ENCODE measurements at regions not wholly inside any gene's neighbourhood (a gene's known extent, or its start where the extent isn't known, plus 50 kb on each side); places are given as distances from the start of the nearest gene placed in this dataset.

DNA sequence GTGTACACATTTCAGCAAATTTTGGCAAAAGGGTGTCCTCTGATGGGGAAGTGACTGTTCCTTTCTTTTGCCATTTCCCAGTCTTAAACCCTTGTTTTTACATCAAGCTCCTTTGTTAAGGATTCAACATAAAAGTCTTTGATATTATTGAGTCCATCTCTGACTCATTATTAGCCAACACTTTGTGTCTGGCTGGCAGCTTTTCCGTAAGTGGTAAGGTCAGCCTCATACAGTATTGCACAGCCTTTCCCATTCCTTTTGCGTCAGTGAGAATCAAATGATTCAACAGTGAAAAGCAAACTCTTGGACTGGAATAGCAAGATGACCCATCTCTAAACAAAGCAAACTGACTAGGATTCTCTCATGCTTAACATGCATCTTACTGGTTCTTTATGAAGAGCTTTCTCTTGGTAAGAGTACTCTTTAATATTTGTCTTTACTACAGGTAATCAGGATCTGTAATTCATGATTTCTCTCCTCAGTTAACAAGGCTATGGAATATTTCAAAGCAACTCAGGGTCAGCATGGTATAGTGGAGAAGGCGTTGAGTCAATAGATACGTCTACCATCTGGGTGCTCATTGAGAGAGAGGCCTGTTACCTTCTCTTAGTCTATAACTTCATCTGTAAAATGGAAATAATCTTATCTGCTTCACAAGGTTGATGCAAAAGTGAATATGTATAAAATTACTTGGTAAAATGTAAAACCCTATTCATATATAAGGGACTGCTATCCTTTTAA, 183.6 kb downstream of the PRL start:
- 69% methylated on average over 4 of the region's 4 CpGs for WGBS
- no peaks in the 10 kb centered on the region for H3K9me3 ChIP-seq (ENCODE audit: control insufficient read depth in 4 of 4, low read length in 3 of 4)
- H3K36me3 ChIP-seq (ENCODE audit: control insufficient read depth in 4 of 4, insufficient read depth in 3 of 4, low read depth in 1 of 4, low read length in 3 of 4): no peaks in the 10 kb centered on the region
- H3K27ac ChIP-seq (ENCODE audit: low read depth in 1 of 2, low read length in 2 of 2): no peak overlapping the region
- H3K27me3 ChIP-seq (ENCODE audit: control insufficient read depth in 4 of 4, insufficient read depth in 4 of 4, low read length in 3 of 4): no peaks in the 10 kb centered on the region
- no peaks in the 10 kb centered on the region for H3K4me1 ChIP-seq (ENCODE audit: control insufficient read depth in 4 of 4, insufficient read depth in 4 of 4, low read length in 3 of 4)
- H3K9ac ChIP-seq (ENCODE audit: low read depth in 1 of 2, low read length in 2 of 2): no peak overlapping the region
- H3K4me3 ChIP-seq (ENCODE audit: low read depth in 1 of 3, low read length in 3 of 3): no peak overlapping the region
- no peak for DNase-seq (ENCODE audit: low spot score)
- no peak for TF ChIP-seq YY1 (IDR thresholded peaks at IDR 0.05)
- TF ChIP-seq GABPA (IDR thresholded peaks at IDR 0.05 in 1 of 2, conservative IDR thresholded peaks at IDR 0.05 in 1 of 2): no peak

DNA sequence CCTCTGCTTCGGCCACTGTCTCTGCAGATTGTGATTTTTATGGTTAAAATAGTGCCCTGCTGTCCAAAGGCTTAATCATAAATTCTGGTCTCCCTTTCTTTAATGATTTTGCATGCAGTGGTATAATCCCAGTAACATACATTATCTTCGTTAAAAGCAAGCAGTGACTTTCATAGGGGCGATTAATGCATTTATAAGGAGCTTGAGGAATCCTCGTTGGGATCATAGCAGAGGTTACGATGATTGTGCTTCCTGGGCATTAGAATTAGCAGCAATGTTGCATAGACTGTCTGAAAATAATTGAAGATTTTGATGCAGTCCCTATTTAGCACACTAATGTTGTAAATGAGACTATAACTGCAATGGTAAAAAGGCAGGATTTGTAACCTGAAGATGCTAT, 181.3 kb downstream of the PRL start:
- Histone ChIP-seq H3K27me3 (ENCODE audit: control insufficient read depth in 4 of 4, insufficient read depth in 4 of 4, low read length in 3 of 4) (no peaks in the 10 kb centered on the region), H3K9me3 (ENCODE audit: control insufficient read depth in 4 of 4, low read length in 3 of 4) (no peaks in the 10 kb centered on the region), H3K9ac (ENCODE audit: low read depth in 1 of 2, low read length in 2 of 2) (no peak overlapping the region), H3K4me3 (ENCODE audit: low read depth in 1 of 3, low read length in 3 of 3) (no peak overlapping the region), H3K4me1 (ENCODE audit: control insufficient read depth in 4 of 4, insufficient read depth in 4 of 4, low read length in 3 of 4) (no peaks in the 10 kb centered on the region), H3K27ac (ENCODE audit: low read depth in 1 of 2, low read length in 2 of 2) (no peak overlapping the region), H3K36me3 (ENCODE audit: control insufficient read depth in 4 of 4, insufficient read depth in 3 of 4, low read depth in 1 of 4, low read length in 3 of 4) (no peaks in the 10 kb centered on the region)
- TF ChIP-seq EGR1 (IDR thresholded peaks at IDR 0.05; ENCODE audit: low read depth in 2 of 2): no peak
- TF ChIP-seq, protein P1, sequence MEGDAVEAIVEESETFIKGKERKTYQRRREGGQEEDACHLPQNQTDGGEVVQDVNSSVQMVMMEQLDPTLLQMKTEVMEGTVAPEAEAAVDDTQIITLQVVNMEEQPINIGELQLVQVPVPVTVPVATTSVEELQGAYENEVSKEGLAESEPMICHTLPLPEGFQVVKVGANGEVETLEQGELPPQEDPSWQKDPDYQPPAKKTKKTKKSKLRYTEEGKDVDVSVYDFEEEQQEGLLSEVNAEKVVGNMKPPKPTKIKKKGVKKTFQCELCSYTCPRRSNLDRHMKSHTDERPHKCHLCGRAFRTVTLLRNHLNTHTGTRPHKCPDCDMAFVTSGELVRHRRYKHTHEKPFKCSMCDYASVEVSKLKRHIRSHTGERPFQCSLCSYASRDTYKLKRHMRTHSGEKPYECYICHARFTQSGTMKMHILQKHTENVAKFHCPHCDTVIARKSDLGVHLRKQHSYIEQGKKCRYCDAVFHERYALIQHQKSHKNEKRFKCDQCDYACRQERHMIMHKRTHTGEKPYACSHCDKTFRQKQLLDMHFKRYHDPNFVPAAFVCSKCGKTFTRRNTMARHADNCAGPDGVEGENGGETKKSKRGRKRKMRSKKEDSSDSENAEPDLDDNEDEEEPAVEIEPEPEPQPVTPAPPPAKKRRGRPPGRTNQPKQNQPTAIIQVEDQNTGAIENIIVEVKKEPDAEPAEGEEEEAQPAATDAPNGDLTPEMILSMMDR (IDR thresholded peaks at IDR 0.05; ENCODE audit: low read depth, low read length, missing input control): no peak
- TF ChIP-seq, protein P2, sequence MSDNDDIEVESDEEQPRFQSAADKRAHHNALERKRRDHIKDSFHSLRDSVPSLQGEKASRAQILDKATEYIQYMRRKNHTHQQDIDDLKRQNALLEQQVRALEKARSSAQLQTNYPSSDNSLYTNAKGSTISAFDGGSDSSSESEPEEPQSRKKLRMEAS (IDR thresholded peaks at IDR 0.05): no peak
- DNase-seq (ENCODE audit: low spot score): no peak
- 73% methylated on average over 5 of the region's 5 CpGs for WGBS

DNA sequence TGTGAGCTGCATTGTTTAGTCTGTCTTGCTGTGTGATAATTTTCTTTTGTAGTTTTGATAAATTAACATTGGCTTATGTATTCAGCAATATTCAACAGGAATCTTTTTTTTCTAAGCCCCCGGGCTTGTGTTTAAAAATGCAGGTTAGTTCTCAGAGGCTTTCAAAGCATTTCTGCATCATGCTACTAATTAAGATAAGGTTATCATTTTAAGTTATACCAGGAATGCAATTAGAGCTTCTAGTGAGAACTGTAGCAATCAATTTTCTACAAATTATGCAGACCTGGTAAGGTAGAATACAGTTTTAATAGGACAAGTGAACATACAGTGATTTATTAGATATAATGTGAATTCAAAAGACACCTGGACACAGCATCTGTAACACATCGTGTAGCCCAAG, 179.2 kb downstream of the PRL start:
- Histone ChIP-seq H3K4me1 (ENCODE audit: control insufficient read depth in 4 of 4, insufficient read depth in 4 of 4, low read length in 3 of 4) (no peaks in the 10 kb centered on the region), H3K27ac (ENCODE audit: low read depth in 1 of 2, low read length in 2 of 2) (no peak overlapping the region), H3K9me3 (ENCODE audit: control insufficient read depth in 4 of 4, low read length in 3 of 4) (no peaks in the 10 kb centered on the region), H3K36me3 (ENCODE audit: control insufficient read depth in 4 of 4, insufficient read depth in 3 of 4, low read depth in 1 of 4, low read length in 3 of 4) (no peaks in the 10 kb centered on the region), H3K9ac (ENCODE audit: low read depth in 1 of 2, low read length in 2 of 2) (no peak overlapping the region), H3K4me3 (ENCODE audit: low read depth in 1 of 3, low read length in 3 of 3) (no peak overlapping the region), H3K27me3 (ENCODE audit: control insufficient read depth in 4 of 4, insufficient read depth in 4 of 4, low read length in 3 of 4) (no peaks in the 10 kb centered on the region)
- DNase-seq (ENCODE audit: low spot score): no peak
- 69% methylated on average over 2 of the region's 2 CpGs for WGBS
- TF ChIP-seq TAF1 (conservative IDR thresholded peaks at IDR 0.05): no peak
- TF ChIP-seq, protein P3, sequence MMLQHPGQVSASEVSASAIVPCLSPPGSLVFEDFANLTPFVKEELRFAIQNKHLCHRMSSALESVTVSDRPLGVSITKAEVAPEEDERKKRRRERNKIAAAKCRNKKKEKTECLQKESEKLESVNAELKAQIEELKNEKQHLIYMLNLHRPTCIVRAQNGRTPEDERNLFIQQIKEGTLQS (IDR thresholded peaks at IDR 0.05): no peak
- TF ChIP-seq GABPA (IDR thresholded peaks at IDR 0.05 in 1 of 2, conservative IDR thresholded peaks at IDR 0.05 in 1 of 2): no peak
- TF ChIP-seq RAD21 (IDR thresholded peaks at IDR 0.05): no peak
- TF ChIP-seq, protein P4, sequence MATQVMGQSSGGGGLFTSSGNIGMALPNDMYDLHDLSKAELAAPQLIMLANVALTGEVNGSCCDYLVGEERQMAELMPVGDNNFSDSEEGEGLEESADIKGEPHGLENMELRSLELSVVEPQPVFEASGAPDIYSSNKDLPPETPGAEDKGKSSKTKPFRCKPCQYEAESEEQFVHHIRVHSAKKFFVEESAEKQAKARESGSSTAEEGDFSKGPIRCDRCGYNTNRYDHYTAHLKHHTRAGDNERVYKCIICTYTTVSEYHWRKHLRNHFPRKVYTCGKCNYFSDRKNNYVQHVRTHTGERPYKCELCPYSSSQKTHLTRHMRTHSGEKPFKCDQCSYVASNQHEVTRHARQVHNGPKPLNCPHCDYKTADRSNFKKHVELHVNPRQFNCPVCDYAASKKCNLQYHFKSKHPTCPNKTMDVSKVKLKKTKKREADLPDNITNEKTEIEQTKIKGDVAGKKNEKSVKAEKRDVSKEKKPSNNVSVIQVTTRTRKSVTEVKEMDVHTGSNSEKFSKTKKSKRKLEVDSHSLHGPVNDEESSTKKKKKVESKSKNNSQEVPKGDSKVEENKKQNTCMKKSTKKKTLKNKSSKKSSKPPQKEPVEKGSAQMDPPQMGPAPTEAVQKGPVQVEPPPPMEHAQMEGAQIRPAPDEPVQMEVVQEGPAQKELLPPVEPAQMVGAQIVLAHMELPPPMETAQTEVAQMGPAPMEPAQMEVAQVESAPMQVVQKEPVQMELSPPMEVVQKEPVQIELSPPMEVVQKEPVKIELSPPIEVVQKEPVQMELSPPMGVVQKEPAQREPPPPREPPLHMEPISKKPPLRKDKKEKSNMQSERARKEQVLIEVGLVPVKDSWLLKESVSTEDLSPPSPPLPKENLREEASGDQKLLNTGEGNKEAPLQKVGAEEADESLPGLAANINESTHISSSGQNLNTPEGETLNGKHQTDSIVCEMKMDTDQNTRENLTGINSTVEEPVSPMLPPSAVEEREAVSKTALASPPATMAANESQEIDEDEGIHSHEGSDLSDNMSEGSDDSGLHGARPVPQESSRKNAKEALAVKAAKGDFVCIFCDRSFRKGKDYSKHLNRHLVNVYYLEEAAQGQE (IDR thresholded peaks at IDR 0.05): no peak
- TF ChIP-seq EGR1 (IDR thresholded peaks at IDR 0.05; ENCODE audit: low read depth in 2 of 2): no peak
- TF ChIP-seq NR2F2 (IDR thresholded peaks at IDR 0.05): no peak
- TF ChIP-seq FOXA1 (IDR thresholded peaks at IDR 0.05): no peak
